PC-3 (cell line): ENCODE measurements at regions not wholly inside any gene's neighbourhood (a gene's known extent, or its start where the extent isn't known, plus 50 kb on each side); places are given as distances from the start of the nearest gene placed in this dataset.

Experiments used
- CTCF ChIP-seq: fragments of 300-600 bp; sonication (generic); conservative IDR thresholded peaks from 2 replicates; pipeline ENCODE4 v1.5.1; 2017; ENCODE audit warnings: antibody characterized with exemption, low read depth, mild to moderate bottlenecking, low read length
- EZH2phosphoT487 ChIP-seq: fragments of 300-600 bp; sonication (generic); IDR thresholded peaks from 2 replicates; pipeline ENCODE4 v1.6.1; 2018; ENCODE audit warnings: mild to moderate bottlenecking, antibody characterized with exemption, low read length, borderline replicate concordance

GRCh38 chr21:32887026-32887425, 115.5 kb upstream of the PAXBP1 start:
- TF ChIP-seq CTCF: no peak
- no peak for TF ChIP-seq EZH2phosphoT487
